Stimulated activated CD4-positive, alpha-beta T cell treated with anti-CD3 and anti-CD28 coated beads, Interleukin-12 subunit alpha, Interleukin-12 subunit beta, amount 100 ng/mL, for 4 hours (primary cell): ENCODE measurements at regions not wholly inside any gene's neighbourhood (a gene's known extent, or its start where the extent isn't known, plus 50 kb on each side); places are given as distances from the start of the nearest gene placed in this dataset.

Experiments
- DNase-seq: peaks from one replicate; pipeline ENCODE4 v3.0.0-alpha.2; 2020

DNA sequence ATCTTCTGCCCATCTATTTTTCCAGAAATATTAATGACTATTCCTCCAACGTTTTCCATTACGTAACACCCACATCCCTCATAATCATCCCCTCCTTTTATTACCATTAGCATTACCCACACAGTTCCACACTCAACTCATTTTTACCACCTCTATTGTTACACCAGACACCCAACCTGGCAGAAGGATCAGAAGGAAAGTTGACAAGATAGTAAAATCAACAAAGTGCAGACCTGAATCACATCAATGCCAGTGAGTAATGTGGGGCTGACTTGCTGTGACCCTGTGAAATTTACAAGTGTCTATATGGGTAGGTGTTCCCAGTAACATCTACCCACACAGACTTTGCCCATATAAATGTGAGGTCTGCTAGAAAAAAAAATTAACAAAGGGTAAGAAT is 568.2 kb downstream of the MAFB start:
- no peak for DNase-seq

DNA sequence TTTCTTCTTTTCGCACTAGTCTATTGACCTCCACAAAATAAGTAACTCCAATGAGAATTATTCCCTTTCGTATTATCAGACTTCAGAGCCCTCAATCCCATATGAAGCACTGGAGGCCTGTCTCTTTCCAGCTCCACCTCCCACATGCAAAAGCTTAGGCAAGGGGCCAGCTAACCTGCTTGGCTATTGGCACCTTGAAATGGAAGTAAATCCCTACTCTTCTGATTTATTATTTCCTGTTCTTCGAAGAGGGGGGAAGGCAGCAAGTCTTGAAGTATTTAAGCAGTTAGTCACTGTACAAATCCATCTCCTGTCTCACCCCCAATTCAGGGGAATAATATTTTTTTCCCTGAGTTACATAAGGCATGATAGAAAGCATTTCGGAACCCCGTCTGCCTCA is 577.8 kb downstream of the MAFB start:
- DNase-seq, result no peak

DNA sequence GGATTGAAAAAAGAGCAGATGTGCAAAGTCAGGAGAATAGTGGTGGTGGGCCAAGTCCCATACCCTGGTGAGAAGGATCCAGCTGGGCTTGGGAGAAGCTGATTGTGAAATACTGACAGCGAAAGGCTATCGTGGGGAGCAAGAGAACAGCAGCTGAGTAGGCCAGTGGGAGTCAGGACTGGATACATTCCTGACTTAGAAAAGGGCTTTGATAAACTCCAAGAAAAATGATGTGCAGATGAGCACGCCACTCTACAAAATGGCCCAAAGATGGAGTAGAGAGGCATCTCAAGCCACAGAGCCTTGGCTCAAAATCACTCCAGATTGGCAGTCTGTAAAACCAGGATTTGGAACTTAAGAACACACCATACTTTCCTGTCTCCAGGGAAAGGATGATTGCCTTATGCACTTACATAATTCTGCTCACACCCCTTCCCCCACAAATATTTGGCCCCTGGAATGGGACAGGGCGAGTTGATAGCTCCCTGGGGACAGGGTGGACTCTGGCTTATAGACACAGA is 578.7 kb downstream of the MAFB start:
- DNase-seq, result no peak

DNA sequence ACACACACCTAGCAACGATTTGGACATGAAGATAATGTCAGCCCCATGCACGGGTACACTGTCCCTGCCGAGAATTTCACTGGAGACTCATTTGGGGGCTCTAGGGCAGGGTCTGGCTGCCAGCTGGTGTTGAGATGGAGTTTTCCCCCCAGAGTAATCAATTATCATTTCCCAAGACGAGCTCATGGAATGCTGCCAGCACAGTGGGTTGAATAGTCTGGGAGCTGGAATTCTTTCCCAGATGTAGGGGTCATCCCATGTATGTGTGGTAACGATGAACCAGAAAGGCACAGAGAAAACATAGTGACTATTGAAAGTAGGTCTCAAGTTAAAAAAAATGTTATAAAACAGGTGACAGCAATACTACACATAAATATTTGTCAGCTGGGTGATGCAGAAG is 579.9 kb downstream of the MAFB start:
- no peak for DNase-seq

DNA sequence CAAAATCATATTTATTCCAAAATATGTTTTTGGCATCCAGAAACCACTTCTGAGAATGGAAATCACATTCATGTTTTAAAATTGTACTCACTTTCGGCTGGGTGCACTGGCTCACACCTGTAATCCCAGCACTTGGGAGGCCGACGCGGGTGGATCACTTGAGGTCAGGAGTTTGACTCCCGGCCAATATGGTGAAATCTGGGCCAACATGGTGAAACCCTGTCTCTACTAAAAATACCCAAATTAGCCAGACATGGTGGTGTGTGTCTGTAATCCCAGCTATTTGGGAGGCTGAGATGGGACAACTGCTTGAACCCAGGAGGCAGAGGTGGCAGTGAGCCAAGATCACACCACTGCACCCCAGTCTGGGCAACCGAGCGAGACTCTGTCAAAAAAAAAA is 580.7 kb downstream of the MAFB start:
- DNase-seq, result no peak

DNA sequence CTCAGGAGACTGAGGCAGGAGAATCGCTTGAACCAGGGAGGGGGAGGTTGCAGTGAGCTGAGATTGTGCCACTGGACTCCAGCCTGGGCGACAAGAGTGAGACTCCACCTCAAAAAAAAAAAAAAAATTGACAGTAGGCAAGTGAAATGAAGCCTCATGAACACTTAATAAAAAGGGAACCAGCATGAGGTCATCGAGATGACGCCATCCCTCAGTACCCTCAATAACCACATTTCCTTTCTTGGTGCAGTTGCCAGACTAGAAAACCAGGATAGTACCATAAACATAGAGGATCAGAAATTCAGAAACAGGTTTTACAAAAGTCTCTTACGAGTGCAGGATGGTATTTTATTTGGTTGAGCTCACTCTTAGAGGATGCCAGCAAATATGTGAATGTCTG is 584.1 kb downstream of the MAFB start:
- no peak for DNase-seq

DNA sequence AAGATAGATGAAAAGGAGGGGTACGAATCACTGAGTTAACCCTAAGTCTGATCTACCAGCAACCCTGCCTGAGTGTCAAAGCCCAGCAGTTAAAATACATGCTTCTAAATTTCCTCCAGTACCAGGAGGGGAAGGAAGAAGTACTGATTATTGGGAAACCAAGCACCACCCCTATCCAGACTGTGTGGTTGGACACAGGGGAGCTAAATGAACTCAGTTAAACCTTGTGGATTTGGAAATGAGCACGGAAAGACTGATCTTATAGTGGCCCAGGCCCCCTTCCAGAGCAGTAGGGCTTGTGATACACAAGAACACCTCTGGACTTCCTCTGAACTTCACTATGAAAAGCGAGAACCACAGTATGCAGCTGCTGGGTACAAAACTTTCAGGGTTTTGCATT is 585.6 kb downstream of the MAFB start:
- DNase-seq, result no peak

DNA sequence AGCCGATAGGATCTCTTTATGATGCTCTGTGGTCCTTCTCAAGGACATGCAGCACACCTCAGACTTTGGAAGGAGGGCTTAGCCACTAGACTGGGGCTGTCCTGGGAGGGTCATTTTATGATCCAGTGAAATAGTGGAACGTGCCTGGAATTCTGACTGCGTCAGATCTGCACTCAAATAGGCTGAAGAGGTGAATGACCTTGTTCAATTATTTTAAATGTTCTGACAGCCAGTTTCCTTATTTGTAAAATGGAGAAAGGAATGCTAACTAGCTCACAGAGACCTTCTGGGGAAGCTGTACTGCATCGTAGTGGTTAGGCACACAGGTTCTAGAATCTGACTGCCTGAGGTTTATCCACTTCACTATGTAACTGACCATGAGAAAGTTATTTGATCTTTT is 587.5 kb downstream of the MAFB start:
- no peak for DNase-seq

DNA sequence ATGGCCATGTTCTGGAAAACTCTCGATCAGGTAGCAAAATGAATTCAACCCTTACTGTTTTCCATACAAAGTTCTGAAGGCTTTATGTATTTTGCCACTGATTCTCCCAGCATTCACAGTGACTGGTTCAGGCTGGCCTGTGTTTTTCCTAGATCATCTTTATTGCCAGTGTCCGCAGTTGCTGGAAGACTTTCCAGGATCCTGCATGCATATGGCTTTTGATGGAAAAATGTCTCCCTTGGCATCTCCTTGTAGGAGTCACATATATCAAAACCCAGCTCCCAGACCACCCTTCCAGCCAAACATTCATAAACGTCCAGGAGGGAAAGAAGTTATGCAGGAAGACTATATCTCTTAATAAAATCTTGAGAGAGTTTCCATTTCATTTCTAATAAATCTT is 588.8 kb downstream of the MAFB start:
- no peak for DNase-seq

DNA sequence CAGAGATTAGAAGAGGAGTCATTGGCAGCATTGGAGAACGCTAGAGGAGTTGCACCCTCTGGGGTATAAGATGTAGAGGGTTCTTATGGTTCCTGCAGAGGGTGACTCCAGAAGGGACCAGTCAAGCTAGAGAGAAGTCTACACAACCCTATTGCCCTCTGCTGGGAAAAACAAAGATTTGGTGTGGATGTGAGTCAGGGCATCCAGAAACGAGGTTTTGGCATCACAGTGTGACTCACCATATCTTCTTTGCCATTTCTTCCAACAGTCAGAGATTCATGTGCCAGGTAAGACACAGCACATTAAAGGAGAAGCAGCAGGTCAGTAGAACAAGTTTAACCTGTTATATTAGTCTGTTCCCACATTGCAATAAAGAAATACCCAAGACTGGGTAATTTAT is 598.8 kb downstream of the MAFB start:
- DNase-seq, result no peak

DNA sequence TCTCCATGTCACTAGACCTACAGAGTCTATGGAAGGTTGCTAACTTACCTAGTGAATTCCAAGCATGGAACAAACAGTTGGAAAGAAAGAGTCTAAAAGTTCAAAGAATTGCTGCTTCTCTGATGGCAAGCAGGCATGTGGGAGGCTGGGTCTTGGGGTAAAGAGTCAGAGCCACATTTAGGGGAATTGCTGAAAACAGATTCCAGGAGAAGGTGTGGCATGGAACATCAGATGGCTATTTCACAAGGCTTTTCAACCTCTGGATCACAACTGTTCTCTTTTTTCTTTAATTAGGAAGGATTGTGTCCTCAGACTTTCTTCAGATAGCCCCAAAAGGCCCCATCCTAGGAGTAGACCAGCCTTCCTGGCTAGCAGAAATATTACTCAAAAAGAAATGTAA is 601.5 kb downstream of the MAFB start:
- DNase-seq, result no peak

DNA sequence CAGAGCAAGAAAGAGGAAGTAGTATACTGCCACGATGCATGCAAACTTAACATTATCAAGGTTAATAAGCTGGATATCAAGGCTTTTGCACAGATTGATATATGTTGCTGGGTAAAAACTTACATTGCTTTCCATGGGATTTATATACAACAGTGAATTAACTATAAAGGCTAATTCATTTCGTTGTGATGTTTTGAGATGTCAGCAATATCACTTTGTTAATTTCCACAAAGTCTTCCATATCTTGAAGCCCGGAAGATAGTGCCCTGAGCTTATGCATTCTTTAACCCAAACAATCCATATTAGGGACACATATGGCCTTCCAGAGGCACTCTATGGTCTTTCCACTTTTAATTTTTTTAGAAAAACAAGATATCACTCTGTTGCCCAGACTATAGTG is 603.5 kb downstream of the MAFB start:
- no peak for DNase-seq

DNA sequence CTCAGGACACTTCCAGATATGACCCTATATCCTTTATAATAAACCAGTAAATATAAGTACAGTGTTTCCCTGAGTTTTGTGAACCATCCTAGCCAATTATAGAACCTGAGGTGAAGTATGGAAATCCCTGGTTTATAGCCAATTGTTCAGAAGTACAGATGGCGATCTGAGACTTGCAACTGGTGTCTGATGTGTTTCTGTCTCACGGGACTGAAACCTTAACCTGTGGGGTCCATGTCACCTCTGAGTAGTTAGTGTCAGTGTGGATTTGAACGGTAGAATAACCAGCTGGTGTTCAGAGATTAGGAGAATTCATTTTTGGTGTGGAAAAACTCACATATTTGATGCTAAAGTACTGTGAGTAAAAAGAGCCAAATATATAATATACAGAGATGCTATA is 606.6 kb downstream of the MAFB start:
- DNase-seq, result no peak

DNA sequence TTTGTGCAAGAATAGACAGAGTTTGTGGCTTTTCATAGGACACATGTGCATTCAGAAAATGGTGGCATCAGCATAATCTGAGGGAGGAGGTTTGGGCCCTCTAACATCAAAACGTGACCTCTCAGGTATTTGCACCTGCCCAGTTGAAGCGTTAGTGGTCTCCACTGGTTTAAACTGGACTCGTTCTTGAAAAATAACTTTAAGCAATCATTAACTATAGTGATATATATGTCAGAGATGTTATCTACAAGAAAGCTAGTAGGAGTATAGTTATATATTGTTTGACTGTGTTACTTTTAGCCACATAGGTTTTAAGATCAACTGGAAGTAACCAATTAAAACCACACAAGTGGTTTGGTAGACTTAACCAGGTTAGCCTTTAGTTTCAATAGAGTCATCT is 607.4 kb downstream of the MAFB start:
- DNase-seq, result no peak

DNA sequence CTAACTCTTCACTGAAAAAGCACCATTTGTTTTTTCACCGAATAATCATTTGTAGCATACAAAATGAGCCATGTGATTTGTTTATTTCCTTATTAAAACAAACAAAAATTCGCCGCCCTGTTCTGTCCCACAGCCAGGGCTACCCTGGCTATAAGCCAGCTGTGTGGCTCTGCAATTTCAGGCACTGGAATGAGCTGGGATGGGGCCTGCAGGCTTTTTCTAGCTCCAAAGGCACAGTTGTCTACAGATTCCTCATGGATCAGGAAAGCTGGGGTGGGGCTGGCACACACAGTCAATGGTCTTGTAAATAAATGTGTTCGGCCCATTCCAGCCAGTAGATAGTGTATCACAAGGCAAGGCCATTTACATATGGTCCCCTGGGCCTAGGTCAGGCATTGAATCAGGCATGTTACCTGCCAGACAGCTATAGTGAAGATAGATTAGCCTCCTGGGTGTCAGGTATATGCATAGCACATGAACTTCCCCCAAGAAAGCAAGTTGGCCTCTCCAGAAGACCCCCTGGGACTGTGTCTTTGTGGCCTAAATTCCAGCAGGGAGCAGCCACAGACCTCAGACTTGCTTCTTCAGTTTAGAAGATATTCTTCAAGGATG is 608.9 kb downstream of the MAFB start:
- DNase-seq, result no peak

DNA sequence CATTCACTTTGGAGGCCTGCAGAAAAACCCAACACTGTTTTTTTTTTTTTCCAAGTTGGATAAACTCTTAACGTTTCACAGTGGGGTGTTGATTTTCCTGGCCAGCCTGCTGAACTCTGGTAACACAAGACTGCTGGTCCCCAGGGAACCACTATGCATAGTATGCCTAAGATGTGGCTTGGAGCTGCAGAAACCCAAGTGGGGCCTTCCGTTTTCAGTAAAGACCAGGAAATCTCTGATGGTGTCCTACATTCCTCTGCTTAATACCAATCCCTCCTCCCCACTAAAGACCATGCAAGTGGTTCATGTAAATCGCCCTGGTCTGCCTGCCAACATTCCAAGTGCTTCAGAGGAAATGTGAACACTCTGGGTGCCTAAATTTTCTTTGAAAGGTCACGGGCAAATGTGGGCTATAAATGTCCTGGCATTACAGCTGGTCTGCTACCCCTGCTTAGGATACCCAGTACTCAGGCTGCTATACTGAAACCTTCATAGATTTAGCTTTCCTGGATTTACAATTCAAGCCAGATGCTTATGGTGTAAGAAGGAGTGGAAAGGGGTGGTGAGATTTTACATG is 615.4 kb downstream of the MAFB start:
- no peak for DNase-seq

DNA sequence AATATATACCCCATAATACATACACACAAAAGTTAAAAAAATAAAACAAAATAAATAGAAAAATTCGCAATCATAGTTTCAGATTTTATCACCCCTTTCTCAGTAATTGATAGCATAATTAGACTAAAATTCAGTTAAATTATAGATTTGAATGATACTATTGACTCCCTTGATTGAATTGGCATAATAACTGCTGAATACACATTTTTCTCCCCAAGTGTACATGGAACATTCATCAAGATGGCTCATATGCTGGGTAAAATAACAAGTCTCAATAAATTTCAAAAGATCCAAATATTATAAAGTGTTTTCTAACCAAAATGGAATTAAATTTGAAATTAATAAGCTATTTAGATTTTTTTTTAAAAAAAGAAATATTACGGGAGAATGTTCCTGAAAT is 616.1 kb downstream of the MAFB start:
- DNase-seq, result no peak

DNA sequence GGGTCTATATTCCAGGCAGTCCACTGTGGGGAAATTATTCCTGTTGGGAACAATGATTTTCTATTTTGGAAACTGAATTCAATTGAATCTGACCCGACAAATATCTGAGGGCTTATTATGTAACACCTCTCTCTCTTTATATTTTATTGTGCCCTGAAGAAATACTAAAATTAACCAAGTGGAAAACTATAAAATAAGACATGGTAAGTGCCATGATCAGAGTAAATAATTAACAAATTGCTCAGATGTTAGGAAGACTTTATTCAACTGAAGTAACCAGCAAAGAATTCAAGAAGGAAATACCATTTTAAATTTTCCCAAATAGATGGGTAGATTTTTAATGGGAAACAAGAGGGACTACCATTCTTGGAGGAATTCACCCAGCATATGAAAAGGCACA is 632.9 kb downstream of the MAFB start:
- no peak for DNase-seq

DNA sequence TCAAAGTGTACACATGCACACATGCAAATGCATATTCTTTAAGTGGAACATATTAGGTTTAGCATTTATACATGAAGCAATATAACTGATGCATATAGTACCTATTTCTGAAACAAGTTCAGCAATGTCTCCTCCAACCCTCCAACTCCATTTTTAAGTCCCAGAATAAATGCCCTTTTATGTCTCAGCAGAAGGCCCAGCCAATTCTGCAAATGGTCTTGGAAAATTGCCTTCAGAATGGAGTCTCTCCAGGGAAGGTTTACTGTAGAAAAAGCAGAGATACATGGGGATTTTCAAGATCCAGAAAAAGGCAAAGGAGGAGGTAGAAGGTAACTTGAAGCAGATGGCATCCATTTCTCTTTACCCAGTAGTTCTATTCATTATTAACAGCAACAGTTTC is 633.3 kb downstream of the MAFB start:
- no peak for DNase-seq

DNA sequence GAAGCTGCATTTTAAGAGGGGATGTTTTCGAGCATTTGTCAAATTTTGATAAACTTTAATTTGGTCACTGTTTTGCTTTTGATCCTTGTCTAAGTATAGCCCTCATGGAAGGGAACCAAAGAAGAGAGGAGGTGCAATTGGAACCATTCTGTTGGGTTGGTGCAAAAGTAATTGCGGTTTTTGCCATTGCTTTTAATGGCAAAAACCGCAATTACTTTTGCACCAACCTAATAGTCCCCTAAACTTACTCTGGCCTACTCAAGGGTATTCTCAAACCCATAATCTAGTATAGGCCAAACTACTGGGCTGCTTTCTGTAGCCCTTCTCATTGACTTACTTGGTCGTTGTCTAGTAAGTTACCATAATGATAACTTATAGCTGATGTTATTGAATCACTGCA is 634.7 kb downstream of the MAFB start:
- no peak for DNase-seq

DNA sequence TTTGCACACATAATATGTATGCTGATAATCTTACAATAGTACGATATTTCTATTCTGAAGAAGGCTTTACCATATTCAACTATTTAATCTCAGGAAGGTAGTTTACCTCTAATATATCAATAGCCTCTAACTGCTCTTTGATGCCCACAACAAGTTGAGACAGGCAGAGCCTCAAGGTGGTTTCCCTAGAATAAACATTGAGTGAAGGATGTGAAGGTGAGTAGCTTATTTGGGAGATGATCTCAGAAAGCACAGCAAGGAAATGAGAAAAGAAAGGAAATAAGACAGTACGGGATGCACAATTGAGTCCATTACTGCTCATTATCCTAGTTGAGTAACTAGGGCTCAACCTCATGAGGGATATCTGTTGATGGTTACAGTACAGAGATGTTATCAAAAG is 638.4 kb downstream of the MAFB start:
- no peak for DNase-seq

DNA sequence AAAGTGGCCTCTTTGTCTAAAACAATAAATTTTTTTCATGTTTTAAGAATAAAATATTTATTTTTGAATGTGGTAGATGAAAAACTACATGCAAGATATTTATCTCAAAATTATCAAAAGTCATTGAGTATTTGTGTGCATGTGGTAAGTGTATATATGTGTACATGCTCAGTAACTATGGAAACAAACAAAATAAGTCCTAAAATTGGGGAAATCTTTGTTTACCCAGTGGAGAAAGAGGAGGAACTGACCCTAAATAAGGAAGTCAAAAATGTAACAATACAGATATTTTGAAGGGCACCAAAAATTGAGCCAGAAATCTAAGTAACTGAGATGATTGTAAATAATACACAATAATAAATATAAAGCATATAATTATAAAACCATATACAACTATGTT is 639.2 kb downstream of the MAFB start:
- DNase-seq, result no peak

DNA sequence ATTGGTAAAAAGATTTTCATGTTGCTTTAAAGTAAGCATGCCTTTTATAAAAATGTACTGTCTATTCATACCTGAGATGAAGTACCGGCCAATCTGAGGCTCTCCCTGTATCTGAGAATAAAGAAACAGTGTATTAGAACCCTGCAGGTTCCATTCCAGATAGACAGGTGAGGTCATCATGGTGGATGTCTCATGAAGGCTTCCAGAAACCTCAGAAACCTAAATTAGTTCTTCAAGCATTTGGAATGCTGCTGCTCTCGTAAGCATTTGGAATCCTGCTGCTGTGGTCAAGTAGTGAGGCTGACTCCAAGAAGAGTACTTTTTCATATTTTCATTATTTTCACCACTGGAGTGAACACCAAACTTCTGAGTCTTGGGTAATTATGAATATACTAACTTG is 642.3 kb downstream of the MAFB start:
- DNase-seq, result no peak

DNA sequence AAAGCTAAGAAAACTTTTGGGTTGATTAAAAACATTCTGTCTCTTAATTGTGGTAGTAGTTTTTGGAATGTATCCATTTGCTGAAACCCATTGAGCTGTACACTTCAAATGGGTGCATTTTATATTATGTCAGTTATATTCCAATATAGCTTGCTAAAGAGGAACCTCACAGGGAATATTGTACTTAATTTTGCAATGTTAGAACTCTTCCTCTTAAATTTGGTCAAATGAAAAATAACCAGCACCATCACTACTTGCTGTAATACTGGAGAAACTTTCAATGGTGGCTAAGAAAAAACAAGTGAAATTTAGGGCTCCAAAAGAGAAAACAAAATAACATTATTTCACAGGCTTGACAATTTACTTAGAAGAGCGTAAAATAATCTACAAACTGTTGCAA is 651.5 kb downstream of the MAFB start:
- no peak for DNase-seq

DNA sequence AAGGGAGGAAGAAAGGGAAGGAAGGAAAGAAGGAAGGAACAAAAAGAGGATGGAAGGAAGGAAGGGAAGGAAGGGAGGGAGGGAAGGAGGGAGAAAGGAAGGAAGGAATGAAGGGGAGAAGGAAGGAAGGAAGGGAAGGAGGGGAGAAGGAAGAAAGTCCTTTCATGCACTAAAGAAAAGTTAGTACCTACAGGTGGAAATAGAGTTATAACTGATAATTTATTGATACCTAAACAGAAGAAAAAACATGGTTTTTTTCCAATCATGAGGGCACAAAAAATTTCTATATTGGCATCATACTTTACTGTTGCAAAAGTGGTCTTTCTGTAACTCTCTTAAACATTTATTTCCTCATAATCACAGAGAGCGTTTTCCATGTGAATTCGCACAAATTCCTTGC is 659.4 kb downstream of the MAFB start:
- DNase-seq, result no peak
